ENCODE measurements at regions not wholly inside any gene's neighbourhood (a gene's known extent, or its start where the extent isn't known, plus 50 kb on each side); places are given as distances from the start of the nearest gene placed in this dataset.

DNA sequence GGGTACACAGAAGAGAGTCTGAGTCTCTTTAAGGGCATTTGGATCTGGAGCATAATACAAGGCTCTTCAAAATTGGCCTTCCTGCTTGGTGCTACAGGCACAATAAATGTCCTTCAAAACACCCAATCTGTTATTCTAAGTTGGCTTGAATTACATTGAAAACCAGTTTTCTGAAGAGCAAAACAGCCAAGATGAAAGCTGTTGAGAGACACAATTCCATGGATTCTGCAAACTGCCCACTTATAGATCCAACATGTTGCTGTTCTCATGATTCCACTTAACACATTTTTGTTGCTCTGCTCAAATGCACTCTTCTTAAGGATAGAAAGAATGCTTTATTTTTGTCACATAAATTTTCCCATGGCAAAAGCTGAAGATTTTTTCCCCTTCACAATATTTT is 525.9 kb upstream of the CDH8 start:
- Histone ChIP-seq H3K9me3 (ENCODE audit: control insufficient read depth, insufficient read depth, low read depth, low read length) (no peaks in the 10 kb centered on the region), H3K4me1 (ENCODE audit: control insufficient read depth, insufficient read depth, low read length) (no peaks in the 10 kb centered on the region), H3K27me3 (ENCODE audit: control insufficient read depth, insufficient read depth, low read length) (no peaks in the 10 kb centered on the region), H3K27ac (ENCODE audit: low read length) (no peak overlapping the region), H3K4me3 (ENCODE audit: low read depth in 2 of 2, low read length in 2 of 2) (no peak overlapping the region), H3K36me3 (ENCODE audit: control insufficient read depth, insufficient read depth, low read length) (no peaks in the 10 kb centered on the region)
- intact Hi-C loops (cut with micrococcal nuclease; ENCODE audit: unreplicated experiment) = no loop called here
- TF ChIP-seq, protein P1, sequence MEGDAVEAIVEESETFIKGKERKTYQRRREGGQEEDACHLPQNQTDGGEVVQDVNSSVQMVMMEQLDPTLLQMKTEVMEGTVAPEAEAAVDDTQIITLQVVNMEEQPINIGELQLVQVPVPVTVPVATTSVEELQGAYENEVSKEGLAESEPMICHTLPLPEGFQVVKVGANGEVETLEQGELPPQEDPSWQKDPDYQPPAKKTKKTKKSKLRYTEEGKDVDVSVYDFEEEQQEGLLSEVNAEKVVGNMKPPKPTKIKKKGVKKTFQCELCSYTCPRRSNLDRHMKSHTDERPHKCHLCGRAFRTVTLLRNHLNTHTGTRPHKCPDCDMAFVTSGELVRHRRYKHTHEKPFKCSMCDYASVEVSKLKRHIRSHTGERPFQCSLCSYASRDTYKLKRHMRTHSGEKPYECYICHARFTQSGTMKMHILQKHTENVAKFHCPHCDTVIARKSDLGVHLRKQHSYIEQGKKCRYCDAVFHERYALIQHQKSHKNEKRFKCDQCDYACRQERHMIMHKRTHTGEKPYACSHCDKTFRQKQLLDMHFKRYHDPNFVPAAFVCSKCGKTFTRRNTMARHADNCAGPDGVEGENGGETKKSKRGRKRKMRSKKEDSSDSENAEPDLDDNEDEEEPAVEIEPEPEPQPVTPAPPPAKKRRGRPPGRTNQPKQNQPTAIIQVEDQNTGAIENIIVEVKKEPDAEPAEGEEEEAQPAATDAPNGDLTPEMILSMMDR (IDR thresholded peaks at IDR 0.05) = no peak
- no peak for TF ChIP-seq SIN3A (IDR thresholded peaks at IDR 0.05; ENCODE audit: borderline replicate concordance, insufficient read depth, low read depth, low read length)
- TF ChIP-seq, protein P2, sequence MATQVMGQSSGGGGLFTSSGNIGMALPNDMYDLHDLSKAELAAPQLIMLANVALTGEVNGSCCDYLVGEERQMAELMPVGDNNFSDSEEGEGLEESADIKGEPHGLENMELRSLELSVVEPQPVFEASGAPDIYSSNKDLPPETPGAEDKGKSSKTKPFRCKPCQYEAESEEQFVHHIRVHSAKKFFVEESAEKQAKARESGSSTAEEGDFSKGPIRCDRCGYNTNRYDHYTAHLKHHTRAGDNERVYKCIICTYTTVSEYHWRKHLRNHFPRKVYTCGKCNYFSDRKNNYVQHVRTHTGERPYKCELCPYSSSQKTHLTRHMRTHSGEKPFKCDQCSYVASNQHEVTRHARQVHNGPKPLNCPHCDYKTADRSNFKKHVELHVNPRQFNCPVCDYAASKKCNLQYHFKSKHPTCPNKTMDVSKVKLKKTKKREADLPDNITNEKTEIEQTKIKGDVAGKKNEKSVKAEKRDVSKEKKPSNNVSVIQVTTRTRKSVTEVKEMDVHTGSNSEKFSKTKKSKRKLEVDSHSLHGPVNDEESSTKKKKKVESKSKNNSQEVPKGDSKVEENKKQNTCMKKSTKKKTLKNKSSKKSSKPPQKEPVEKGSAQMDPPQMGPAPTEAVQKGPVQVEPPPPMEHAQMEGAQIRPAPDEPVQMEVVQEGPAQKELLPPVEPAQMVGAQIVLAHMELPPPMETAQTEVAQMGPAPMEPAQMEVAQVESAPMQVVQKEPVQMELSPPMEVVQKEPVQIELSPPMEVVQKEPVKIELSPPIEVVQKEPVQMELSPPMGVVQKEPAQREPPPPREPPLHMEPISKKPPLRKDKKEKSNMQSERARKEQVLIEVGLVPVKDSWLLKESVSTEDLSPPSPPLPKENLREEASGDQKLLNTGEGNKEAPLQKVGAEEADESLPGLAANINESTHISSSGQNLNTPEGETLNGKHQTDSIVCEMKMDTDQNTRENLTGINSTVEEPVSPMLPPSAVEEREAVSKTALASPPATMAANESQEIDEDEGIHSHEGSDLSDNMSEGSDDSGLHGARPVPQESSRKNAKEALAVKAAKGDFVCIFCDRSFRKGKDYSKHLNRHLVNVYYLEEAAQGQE (IDR thresholded peaks at IDR 0.05; ENCODE audit: insufficient read depth in 1 of 2, low read depth in 2 of 2, low read length in 1 of 2) = no peak
- TF ChIP-seq TCF7L2 (IDR thresholded peaks at IDR 0.05; ENCODE audit: low read depth, low read length) = no peak
- no peak for TF ChIP-seq POLR2AphosphoS5 (IDR thresholded peaks at IDR 0.05; ENCODE audit: low read depth, low read length)
- in situ Hi-C loops (cut with HindIII; ENCODE audit: low pct_unique_long_range_greater_than_20kb, low sequenced_read_pairs) = no loop called here
- no TSS peak for BruUV-seq (replicated peaks)
- ATAC-seq = no peak
- ChIA-PET CTCF (no interaction called here), POLR2A (no interaction called here)
- no peak for DNase-seq (ENCODE audit: low read depth, low spot score)

DNA sequence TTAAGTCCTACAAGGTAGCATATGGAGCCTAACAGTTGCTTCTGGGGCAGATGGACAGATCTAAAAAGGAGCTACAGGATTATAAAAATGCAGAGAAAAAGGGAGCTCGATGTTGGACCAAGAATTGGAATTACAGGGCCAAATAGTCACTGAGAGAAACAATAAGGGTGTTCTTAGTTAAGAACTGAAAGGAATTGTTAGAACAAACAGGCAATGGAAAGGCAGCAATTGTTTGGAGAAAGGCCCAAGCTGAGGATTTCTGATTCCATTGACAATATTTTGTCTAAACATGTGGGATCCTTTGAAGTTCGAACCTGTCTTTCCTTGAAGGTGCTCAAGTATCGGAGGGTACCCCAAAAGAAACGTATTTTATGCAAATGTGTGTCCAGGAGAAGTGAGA is 513.6 kb upstream of the CDH8 start:
- in situ Hi-C loops (cut with HindIII; ENCODE audit: low pct_unique_long_range_greater_than_20kb, low sequenced_read_pairs) (no loop called here), intact Hi-C loops (cut with micrococcal nuclease; ENCODE audit: unreplicated experiment) (no loop called here)
- ATAC-seq (no peak), DNase-seq (ENCODE audit: low read depth, low spot score) (no peak)
- Histone ChIP-seq H3K4me1 (ENCODE audit: control insufficient read depth, insufficient read depth, low read length) (no peaks in the 10 kb centered on the region), H3K4me3 (ENCODE audit: low read depth in 2 of 2, low read length in 2 of 2) (no peak overlapping the region), H3K27ac (ENCODE audit: low read length) (no peak overlapping the region), H3K27me3 (ENCODE audit: control insufficient read depth, insufficient read depth, low read length) (no peaks in the 10 kb centered on the region), H3K36me3 (ENCODE audit: control insufficient read depth, insufficient read depth, low read length) (no peaks in the 10 kb centered on the region), H3K9me3 (ENCODE audit: control insufficient read depth, insufficient read depth, low read depth, low read length) (no peaks in the 10 kb centered on the region)
- TF ChIP-seq, protein P1 (IDR thresholded peaks at IDR 0.05) = no peak
- TF ChIP-seq TCF7L2 (IDR thresholded peaks at IDR 0.05; ENCODE audit: low read depth, low read length) (no peak), POLR2AphosphoS5 (IDR thresholded peaks at IDR 0.05; ENCODE audit: low read depth, low read length) (no peak), SIN3A (IDR thresholded peaks at IDR 0.05; ENCODE audit: borderline replicate concordance, insufficient read depth, low read depth, low read length) (no peak)
- TF ChIP-seq, protein P2 (IDR thresholded peaks at IDR 0.05; ENCODE audit: insufficient read depth in 1 of 2, low read depth in 2 of 2, low read length in 1 of 2) = no peak
- ChIA-PET CTCF (no interaction called here), POLR2A (no interaction called here)
- no TSS peak for BruUV-seq (replicated peaks)
